ENCODE measurements at regions not wholly inside any gene's neighbourhood (a gene's known extent, or its start where the extent isn't known, plus 50 kb on each side); places are given as distances from the start of the nearest gene placed in this dataset.

- TF ChIP-seq POLR2AphosphoS5 (IDR thresholded peaks at IDR 0.05; ENCODE audit: low read depth, low read length) (no peak), POLR2A (IDR thresholded peaks at IDR 0.05; ENCODE audit: low read depth, low read length) (no peak), PAX5 (IDR thresholded peaks at IDR 0.05; ENCODE audit: insufficient read depth, low read length, severe bottlenecking) (no peak)
Measured at GRCh38 chr15:92231461-92231860, 162.2 kb upstream of the ST8SIA2 start.
